WTC11 (cell line): ENCODE measurements at regions not wholly inside any gene's neighbourhood (a gene's known extent, or its start where the extent isn't known, plus 50 kb on each side); places are given as distances from the start of the nearest gene placed in this dataset.

Experiments
- NFYB ChIP-seq: sonication (generic); formaldehyde crosslinking; conservative IDR thresholded peaks from 2 replicates; pipeline ENCODE4 v1.8.0; 2022; ENCODE audit warnings: low read depth, missing genetic modification reagents
- TF ChIP-seq, protein P1 (sequence below): fragments of 200-600 bp; IDR thresholded peaks from 2 replicates; pipeline ENCODE4 v1.8.0; 2022; ENCODE audit warnings: antibody characterized with exemption
- TF ChIP-seq, protein P2 (sequence below): fragments of 250-450 bp; sonication (Bioruptor Pico); IDR thresholded peaks from 2 replicates; pipeline ENCODE4 v2.1.2; 2022; ENCODE audit warnings: mild to moderate bottlenecking, moderate library complexity

DNA sequence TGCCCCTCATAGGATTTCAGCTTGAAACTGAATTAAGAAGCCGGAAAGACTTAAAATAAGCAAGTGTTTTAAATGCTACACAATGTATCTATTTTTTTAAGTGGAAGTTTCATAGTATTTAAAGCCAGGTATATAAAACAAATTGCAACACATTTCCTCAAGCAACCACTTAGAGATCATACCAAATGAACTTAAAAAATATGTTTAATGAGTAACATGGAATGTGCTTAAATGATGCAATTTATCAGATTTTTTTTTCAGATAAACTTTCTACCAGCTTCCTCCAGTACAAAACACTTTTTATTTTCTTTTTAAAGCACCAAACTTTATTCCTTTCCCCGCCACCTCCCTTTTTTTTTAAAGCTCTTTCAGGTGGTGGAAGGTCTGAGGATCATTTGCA, 534.3 kb downstream of the BMP2 start:
- TF ChIP-seq, protein P1, sequence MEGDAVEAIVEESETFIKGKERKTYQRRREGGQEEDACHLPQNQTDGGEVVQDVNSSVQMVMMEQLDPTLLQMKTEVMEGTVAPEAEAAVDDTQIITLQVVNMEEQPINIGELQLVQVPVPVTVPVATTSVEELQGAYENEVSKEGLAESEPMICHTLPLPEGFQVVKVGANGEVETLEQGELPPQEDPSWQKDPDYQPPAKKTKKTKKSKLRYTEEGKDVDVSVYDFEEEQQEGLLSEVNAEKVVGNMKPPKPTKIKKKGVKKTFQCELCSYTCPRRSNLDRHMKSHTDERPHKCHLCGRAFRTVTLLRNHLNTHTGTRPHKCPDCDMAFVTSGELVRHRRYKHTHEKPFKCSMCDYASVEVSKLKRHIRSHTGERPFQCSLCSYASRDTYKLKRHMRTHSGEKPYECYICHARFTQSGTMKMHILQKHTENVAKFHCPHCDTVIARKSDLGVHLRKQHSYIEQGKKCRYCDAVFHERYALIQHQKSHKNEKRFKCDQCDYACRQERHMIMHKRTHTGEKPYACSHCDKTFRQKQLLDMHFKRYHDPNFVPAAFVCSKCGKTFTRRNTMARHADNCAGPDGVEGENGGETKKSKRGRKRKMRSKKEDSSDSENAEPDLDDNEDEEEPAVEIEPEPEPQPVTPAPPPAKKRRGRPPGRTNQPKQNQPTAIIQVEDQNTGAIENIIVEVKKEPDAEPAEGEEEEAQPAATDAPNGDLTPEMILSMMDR, result no peak
- TF ChIP-seq, protein P2, sequence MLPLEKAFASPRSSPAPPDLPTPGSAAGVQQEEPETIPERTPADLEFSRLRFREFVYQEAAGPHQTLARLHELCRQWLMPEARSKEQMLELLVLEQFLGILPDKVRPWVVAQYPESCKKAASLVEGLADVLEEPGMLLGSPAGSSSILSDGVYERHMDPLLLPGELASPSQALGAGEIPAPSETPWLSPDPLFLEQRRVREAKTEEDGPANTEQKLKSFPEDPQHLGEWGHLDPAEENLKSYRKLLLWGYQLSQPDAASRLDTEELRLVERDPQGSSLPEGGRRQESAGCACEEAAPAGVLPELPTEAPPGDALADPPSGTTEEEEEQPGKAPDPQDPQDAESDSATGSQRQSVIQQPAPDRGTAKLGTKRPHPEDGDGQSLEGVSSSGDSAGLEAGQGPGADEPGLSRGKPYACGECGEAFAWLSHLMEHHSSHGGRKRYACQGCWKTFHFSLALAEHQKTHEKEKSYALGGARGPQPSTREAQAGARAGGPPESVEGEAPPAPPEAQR (CRISPR knock-in tag), result no peak
- TF ChIP-seq NFYB (CRISPR knock-in tag), result no peak
